ENCODE measurements at regions not wholly inside any gene's neighbourhood (a gene's known extent, or its start where the extent isn't known, plus 50 kb on each side); places are given as distances from the start of the nearest gene placed in this dataset.

GRCh38 chr18:28960146-28960545 is 783.2 kb upstream of the CDH2 start:
- Histone ChIP-seq H3K4ac (ENCODE audit: low read depth, low read length) (no peak overlapping the region), H4K8ac (replicated peaks; ENCODE audit: insufficient read length, low read depth, low read length) (no peak overlapping the region), H3K4me2 (ENCODE audit: insufficient read depth, insufficient read length, low read length) (no peak overlapping the region), H3K79me2 (ENCODE audit: insufficient read depth, low read length) (no peaks in the 10 kb centered on the region), H3K9me3 (ENCODE audit: control insufficient read depth, low read depth, low read length) (no peaks in the 10 kb centered on the region), H3T11ph (ENCODE audit: low read length) (no peak overlapping the region), H2BK120ac (ENCODE audit: low read depth, low read length, poor library complexity, severe bottlenecking) (no peak overlapping the region), H4K20me1 (ENCODE audit: control insufficient read depth, insufficient read depth, insufficient read length) (no peaks in the 10 kb centered on the region), H2AFZ (ENCODE audit: low read length) (no peak overlapping the region), H3K9ac (ENCODE audit: extremely low read depth, insufficient read length, low read length) (no peak overlapping the region), H3K79me1 (ENCODE audit: insufficient read depth, low read depth, low read length, poor library complexity, severe bottlenecking) (no peaks in the 10 kb centered on the region), H3K18ac (ENCODE audit: insufficient read length, low read depth, low read length) (no peak overlapping the region), H3K14ac (ENCODE audit: insufficient read depth, low read length) (no peak overlapping the region), H3K23ac (ENCODE audit: insufficient read length, low read depth, low read length) (no peak overlapping the region), H2BK20ac (ENCODE audit: low read depth, low read length, poor library complexity, severe bottlenecking) (no peak overlapping the region), H2BK12ac (ENCODE audit: insufficient read length, low read depth, low read length) (no peak overlapping the region), H3K4me1 (ENCODE audit: insufficient read depth, low read length) (no peaks in the 10 kb centered on the region), H3K56ac (ENCODE audit: insufficient read length, low read depth, low read length) (no peak overlapping the region), H2BK15ac (ENCODE audit: low read depth, low read length) (no peak overlapping the region), H3K27ac (ENCODE audit: insufficient read length, low read depth, low read length) (no peak overlapping the region), H2AK5ac (ENCODE audit: insufficient read length, low read length) (no peak overlapping the region), H3K23me2 (ENCODE audit: insufficient read length, low read depth, low read length, poor library complexity, severe bottlenecking) (no peaks in the 10 kb centered on the region), H2BK5ac (ENCODE audit: insufficient read length, low read length) (no peak overlapping the region), H3K27me3 (ENCODE audit: insufficient read depth, low read length) (no peaks in the 10 kb centered on the region), H4K5ac (ENCODE audit: insufficient read length, low read depth, low read length) (no peak overlapping the region), H4K91ac (ENCODE audit: insufficient read length, low read depth, low read length) (no peak overlapping the region)
- H3K4me3 Mint-ChIP-seq: no peak overlapping the region
- no peak for DNase-seq
- no peaks in the 10 kb centered on the region for H3K27me3 Mint-ChIP-seq (ENCODE audit: low read depth)
- peaks cover 0 to 3% of the 10 kb centered on the region in 2 experiments; a peak in 2 of 5 replicates for H3K9me3 Mint-ChIP-seq
- no peak overlapping the region for H3K27ac Mint-ChIP-seq
- TF ChIP-seq CTCF (conservative IDR thresholded peaks at IDR 0.05): no peak
- H3K36me3 Mint-ChIP-seq (ENCODE audit: insufficient read depth in 1 of 3, low read depth in 3 of 3): no peaks in the 10 kb centered on the region
- no CpG with 5 or more reads among the region's 2 CpGs for WGBS (ENCODE audit: extremely low coverage, insufficient read length, low lambda C conversion rate)
- peaks cover 7% of the 10 kb centered on the region in 2 experiments for H3K4me1 Mint-ChIP-seq
